Nucleus accumbens (tissue), 56 donors: ENCODE measurements at regions not wholly inside any gene's neighbourhood (a gene's known extent, or its start where the extent isn't known, plus 50 kb on each side); places are given as distances from the start of the nearest gene placed in this dataset.
"Not testable (repeated sequence)": the region's sequence is repeated elsewhere in the genome, so short reads cannot be mapped to it uniquely, and the experiment has no call there.

Experiments
- DNase-seq, 56 donors: peaks; one replicate each; lab custom pipeline; 2025; lab: John Stamatoyannopoulos, UW

GRCh38 chr20:30506100-30506499, 751.4 kb upstream of the DEFB115 start:
- no peak for DNase-seq

DNA sequence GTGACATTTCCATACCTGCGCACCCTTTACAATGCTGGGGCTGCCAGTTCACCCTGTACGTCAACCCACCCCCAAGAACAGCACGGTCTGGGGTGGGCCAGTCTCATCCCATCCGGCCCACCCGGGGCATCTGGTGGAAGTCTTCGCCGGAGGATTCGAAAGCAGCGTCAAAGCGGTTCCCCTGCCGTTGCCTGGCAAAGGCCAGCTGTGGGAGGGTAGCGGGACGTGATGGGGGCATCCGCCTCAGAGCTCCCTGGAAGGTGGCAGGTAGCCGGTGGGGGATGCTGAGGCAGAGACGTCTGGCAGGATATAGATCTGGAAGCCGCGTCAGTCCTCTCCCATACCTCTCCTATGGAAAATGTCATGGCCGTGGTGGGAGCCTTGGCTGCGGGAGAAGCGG, 749.1 kb upstream of the DEFB115 start:
- not testable (repeated sequence) for DNase-seq

DNA sequence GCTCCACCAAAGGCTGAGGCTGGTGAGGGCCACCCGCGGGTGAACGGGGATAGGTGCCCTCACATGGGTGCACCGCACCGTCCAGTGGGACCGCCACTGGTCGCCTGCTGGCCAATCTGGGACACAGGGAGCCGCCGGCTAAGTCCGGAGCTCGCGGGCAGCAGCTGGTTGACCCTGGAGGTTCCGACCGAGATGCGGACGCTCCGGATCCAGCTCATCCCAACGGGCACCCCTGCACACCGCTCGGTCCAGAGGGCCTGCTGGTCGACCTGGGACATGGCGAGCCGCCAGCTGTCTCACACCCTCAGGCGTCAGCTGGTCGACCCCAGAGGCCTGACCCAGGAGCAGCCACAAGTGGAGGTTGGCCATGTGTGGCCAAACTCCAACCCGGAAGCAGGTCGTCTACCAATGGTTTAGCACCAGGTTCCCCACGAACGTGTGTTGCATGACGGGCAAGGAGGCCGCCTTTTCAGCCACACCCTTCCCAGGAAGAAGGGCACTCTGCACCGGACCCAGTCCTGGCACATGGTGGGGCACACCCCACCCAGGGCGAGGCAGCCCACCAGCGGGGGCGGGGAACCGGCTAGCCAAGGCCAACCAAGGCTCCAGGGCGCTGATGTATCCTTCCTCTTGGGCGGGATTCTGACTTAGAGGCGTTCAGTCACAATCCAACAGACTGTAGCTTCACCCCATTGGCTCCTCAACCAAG, 746.0 kb upstream of the DEFB115 start:
- no peak for DNase-seq

DNA sequence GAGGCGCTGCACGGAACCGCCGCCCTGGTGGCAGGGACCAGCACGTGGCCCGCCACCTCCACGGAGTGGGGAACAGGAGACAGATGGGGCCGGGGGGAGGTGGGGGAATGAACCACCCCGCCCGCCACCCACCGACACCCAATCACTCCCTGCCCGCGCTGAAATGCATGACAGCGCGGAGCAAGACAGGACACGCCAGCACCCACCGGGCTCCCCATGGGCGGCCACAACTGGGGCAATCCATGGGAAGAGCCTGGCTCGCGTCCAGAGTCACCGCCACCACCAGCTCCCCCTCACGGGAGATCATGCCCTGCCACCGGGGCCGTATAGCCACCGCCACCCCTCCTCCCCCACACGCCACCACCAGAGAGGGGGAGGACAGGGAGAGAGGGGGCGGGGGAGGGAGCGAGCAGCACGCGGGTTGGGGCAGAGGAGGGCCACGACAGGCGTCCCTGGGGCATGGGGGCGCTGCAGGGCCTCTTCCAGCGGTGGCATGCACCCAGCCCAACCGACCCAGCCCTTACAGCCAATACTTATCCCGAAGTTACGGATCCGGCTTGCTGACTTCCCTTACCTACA, 744.3 kb upstream of the DEFB115 start:
- DNase-seq = no peak

DNA sequence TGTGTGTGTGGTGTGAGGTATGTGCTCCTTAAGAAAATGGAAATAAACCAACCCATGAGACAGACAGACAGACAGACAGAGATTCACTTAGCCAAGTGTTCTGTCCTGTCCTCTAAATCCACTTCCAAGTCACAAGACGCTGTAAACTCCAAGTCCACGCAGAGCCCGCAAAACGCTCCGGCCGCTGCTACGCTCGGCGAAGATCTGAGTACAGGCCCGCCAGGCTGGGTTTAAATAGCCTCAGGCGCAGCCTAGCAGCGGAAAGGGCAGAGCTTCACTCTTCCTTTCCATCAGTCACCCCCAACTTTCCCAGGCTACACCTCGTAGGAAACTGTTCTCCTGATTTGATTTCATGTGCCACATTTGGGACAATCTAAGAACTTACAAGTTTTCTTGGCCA, 741.5 kb upstream of the DEFB115 start:
- DNase-seq = not testable (repeated sequence)

- DNase-seq = not testable (repeated sequence)
Measured at GRCh38 chr20:30518906-30519305, 738.6 kb upstream of the DEFB115 start.

- not testable (repeated sequence) for DNase-seq
Measured at GRCh38 chr20:30521686-30522415, 735.6 kb upstream of the DEFB115 start.

DNA sequence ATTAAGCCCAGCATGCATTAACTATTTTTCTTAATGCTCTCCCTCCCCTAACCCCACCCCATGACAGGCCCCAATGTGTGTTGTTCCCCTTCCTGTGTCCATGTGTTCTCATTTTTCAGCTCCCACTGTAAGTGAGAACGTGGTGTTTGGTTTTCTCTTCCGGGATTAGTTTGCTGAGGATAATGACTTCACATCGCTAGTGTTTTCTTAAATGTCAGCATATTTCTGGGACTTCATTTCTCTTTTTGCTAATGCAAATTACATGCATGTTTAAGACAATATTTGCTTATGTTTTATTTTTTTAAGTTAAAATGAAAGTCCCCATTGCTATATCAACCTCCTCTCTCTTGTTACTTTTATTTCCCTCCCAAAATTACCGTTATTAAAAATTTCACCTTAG, 733.3 kb upstream of the DEFB115 start:
- not testable (repeated sequence) for DNase-seq

GRCh38 chr20:30524761-30525160, 732.7 kb upstream of the DEFB115 start:
- not testable (repeated sequence) for DNase-seq

GRCh38 chr20:30533653-30534052, 723.8 kb upstream of the DEFB115 start:
- not testable (repeated sequence) for DNase-seq

- DNase-seq = peak in 44 of 56 donors; percentile 2 to 83 (median 49)
Measured at GRCh38 chr20:30537459-30537858, 720.0 kb upstream of the DEFB115 start.

GRCh38 chr20:30540330-30541069, 717.0 kb upstream of the DEFB115 start:
- DNase-seq = not testable (repeated sequence)

- DNase-seq = not testable (repeated sequence)
Measured at GRCh38 chr20:30551236-30551635, 706.2 kb upstream of the DEFB115 start.

DNA sequence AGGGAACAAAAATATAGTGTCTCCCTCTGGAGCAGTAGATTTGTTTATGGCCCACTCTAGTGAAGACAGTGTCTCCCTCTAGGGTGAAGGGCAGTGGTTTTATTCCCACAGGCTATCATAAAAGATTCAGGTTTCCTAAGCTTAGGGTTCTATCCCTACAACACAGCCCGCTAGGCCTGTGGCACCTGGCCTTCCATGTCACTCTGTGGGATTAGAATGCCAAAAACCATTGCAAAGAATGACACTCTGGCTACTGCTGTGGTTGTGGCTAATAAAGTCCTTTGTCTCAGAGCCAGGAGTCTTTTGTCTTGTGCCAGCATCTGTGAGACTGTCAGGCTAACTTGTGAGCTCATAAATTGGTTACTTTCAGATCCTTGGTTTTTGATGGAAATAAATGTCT, 700.7 kb upstream of the DEFB115 start:
- DNase-seq = not testable (repeated sequence)

GRCh38 chr20:30565086-30565485, 692.4 kb upstream of the DEFB115 start:
- DNase-seq = not testable (repeated sequence)

DNA sequence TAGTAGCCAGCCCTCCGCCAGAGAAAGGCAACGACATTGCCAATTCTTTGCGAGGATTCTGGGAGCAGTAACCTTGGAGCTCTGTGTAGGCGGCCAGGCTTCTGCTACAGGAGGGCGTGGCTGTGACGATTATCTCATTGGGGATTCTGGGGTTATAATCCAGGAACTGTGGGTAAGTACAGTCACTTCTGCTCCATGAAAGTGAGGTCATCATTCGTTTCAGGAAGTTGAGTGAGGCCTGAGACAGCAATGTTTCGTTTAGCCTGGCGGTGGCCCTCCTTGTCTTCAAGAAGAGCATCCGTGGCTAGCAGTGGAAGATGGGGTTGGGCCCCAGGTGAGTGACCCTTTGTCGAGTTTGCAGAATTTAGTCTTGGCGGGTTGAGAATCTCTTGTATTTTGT, 687.6 kb upstream of the DEFB115 start:
- DNase-seq = not testable (repeated sequence)

- DNase-seq = not testable (repeated sequence)
Measured at GRCh38 chr20:30570622-30571021, 686.8 kb upstream of the DEFB115 start.

DNA sequence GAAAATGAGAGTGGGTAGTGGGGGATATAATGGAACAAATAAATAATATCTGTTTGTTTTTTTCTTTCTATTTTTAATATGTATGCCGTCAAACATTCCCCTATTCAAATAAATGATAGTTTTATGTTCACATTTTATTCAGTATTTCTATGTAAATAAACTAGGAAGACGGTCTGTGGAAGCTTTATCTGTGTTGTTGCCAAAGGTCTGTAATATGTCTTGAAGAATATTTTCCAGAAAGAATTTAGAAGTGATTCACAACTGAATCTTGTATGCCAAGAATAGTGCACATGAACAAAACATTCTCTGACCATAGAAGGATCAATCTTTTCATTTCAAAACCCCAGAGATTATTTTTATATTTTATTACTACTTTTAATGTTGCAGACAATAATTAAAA, 683.1 kb upstream of the DEFB115 start:
- not testable (repeated sequence) for DNase-seq

GRCh38 chr20:30579069-30579468, 678.4 kb upstream of the DEFB115 start:
- not testable (repeated sequence) for DNase-seq

DNA sequence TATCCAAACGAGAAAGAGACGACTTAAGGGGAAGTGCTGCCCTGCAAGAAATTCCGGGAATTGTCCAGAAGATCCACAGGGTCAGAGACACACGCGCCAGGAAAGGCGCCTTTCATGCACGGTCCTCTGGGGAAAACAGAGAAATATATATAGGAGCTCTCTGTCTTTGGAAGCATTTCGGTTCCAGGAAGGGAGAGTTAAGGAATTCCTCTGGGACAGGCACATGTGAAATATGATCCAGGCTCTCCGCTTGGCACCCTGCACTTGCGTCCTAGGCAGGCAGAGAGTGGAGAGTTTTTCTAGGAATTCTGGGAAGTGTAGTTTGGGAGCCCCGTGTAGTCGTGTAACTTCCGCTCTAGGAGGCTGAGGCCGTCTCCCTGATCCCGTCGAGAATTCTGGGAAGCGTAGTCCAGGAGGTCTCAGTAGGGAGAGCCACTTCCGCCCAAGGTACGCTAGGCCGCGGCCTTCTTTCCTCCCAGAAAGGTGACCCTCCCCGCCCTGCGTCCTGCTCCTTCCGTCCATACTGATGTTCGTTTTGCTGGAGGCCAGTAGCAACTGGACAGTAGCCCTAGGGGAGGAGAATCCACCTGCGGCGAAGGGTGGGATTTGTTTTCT, 677.5 kb upstream of the DEFB115 start:
- DNase-seq = peak in 51 of 56 donors; percentile 7 to 90 (median 64)
